Stimulated activated CD8-positive, alpha-beta memory T cell treated with anti-CD3 and anti-CD28 coated beads, Interleukin-7, amount 100 ng/mL, for 1 hour (primary cell): ENCODE measurements at regions not wholly inside any gene's neighbourhood (a gene's known extent, or its start where the extent isn't known, plus 50 kb on each side); places are given as distances from the start of the nearest gene placed in this dataset.
"Not testable (repeated sequence)": the region's sequence is repeated elsewhere in the genome, so short reads cannot be mapped to it uniquely, and the experiment has no call there.

Experiments
- DNase-seq, 2 donors: peaks; one replicate each; pipeline ENCODE4 v3.0.0-alpha.2; 2020; ENCODE audit warnings: low read depth in 2 of 2

DNA sequence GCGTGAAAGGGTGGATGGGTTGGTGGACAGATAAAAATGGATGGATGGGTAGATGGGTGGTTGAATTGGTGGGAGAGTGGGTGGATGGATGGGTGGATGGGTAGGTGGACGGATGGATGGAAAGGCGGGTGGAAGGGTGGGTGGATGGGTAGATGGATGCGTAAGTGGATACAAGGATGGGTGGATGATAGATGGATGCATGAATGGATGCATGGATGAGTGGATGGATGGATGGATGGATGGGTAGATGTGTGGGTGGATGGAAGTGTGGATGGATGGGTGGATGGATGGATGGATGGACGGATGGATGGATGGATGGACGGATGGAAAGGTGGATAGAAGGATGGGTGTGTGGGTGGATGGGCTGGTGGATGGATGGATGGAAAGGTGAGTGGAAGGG is 77.0 kb upstream of the GRK3 start:
- no peak for DNase-seq

DNA sequence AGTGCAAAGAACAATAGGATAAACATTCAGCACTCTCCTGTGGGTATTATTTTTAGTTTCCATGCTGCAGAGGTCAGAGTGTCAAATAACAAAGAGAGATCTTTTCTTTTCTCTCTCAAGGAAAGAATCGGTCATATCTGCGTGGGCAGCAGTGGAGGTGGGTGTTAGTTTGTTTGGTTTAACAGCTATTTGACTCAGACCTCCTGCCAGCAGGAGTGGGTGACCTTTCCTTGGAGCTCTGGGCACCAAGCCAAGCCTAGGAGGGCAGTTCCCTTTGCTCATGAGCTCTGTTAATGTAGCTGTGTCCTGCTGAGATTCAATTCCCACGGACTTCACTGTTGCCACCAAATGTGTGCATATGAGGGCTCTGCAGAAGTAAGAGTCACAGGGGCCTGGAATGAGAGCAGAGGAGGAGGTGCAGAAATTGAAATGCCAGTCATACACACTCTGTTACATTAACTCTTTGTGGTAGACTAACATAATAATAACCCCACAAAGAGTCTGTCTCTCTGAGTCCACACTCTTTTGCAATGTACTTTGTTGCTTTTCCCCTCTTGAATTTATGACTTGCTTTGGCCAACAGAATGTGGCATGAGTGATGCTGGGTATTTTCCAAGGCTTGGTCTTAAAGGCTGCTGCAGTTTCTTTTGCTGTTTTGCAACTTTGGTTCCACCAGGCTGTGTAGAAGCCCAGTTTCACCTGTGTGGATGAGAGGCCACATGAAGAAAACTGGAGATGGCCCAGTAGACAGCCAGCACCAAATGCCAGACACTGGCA is 76.0 kb upstream of the GRK3 start:
- DNase-seq = no peak

DNA sequence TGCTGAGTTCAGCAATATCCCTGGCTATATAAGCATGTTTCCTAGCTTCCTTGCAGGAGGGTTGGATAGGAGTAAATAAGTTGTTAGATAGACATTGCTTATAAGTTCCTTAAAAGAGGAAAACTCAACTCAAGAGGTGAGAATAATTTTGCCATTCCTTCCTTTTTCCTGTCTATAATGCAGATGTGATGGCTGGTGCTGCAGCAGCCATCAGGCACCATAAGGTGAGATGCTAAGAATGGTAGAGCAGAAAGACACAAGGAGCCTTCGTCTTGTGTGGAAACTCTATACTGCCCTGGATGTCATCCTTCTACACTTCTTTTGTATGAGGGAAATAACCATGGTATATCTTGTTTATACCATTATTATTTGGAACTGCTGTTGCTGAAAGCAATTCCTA is 74.5 kb upstream of the GRK3 start:
- no peak for DNase-seq

DNA sequence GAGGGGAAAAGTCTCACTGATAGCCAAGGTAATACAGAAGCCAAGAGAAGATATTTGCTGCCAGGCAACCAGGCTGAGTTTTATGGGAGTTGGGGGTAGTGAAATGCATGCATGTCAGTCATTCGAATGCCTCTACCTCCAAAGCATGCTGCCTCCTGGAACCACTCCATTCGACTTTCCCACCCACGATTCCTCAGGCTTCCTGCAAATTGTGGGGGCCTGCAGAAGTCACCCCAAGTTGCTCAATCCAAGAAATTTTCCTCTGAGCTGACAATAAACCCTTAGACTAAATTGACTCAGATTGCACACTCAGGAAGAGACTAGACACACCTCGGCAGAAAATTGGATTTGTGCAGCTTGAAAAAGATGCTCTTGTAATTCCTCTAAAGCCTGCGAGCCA is 73.6 kb upstream of the GRK3 start:
- no peak for DNase-seq

DNA sequence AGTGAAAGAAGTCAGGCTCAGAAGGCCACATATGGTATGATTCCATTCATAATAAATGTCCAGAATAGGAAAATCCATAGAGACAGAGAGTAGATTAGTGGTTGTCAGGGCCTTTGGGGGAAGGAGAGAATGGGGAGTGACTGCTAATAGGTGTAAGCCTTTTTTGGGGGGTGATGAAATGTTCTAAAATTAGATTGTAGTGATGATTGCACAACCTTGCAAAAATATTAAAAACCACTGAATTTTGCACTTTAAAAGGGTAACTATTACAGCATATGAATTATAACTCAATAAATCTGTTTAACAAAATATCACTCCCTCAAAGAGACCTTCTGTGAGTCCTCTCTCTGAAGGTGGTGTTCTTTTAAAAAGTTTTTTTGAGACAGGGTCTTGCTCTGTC is 72.3 kb upstream of the GRK3 start:
- DNase-seq = no peak

DNA sequence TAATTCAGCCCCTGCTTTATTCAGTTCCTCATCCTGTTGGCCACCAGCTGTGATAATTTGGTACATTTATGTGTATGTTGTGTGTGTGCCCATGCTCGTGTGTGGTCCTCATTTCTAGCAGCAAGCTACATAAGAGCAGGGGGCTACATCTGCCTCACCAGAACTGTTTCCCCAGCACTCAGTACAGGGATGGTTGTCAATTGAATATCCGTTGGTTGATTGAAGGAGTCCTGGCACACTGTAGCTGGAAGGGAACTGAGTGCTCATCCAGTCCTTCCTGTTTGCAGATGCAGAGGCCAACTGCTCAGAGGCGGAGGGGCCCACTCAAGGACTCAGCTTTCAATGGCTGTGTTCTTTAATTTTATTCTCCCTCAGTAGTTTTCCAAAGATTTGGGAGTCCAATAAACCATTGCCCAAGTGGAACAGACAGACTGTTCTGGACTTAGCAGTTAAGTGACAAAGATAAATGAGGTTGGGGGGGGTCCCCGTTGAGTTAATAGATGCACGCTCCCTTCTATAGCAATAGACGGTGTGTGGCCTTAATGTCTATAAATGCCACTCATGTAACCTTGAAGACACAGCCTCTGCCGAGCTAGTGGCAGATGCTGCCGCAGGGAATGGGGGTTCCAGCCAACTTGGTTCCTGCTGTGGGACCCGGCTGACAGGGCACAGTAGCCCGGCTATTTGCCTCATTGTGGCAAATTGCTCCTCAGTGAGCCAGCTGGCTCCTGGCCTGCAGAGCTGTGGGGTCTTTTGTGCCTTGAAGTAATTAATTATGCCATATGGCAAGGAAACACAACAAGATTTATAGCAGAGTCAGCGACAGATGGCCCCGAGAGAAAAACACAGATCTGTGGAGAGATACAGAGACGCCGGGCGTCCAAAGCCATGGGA is 71.4 kb upstream of the GRK3 start:
- DNase-seq = no peak

DNA sequence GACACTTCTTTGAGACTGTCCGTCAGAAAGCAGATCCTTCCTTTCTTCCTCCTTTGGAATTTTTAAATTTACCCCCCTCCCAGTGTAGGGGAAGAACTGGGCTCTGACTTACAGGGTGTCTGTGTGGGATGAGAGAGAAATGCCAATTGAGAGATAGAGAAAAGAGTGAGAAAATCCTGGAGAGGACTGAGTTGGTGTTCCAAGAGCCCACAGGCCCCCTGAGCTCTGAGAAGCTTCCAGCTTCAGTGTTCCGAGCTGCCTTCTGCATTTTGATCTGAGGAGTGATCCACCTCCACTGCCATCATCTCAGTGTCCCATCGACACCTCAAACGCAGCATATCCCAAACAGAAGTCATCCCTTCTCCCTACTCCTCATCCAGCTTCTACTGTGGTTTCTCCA is 70.7 kb upstream of the GRK3 start:
- DNase-seq = no peak

DNA sequence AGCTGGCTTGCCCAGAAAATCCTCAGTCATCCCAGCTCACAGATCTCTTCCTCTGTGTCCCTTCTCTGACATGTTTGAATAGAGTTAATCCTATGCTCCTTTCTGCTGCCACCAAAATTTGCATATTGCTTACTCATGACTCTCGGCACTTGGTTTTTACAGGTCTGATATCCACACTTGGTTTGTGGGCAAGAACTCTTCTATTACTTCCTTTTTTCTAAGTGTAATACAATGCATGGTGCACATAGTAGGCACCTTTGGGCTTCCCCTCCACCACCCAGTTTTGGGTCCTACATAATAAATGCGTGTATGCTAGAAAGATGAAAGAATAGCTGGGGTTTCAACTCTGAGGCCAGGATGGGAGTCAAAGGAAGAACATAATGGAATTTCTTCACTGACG is 69.7 kb upstream of the GRK3 start:
- no peak for DNase-seq

DNA sequence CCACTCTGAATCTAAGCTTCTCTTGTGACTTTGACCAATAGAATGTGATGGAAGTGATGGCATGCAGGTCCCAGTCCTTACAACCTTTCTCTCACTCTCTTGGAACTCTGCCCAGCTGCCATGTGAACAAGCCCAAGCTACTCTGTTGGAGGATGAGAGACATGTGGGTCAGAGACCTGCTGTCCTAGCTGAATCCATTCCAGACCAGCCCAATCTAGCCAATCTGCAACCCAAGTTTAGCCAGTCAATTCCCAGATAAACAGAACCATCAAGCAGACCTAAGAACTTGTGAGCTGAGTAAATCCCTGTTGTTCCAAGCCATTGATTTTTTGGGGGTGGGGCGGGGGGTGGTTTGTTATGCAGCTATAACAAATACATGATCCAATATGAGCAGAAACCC is 69.2 kb upstream of the GRK3 start:
- no peak for DNase-seq

DNA sequence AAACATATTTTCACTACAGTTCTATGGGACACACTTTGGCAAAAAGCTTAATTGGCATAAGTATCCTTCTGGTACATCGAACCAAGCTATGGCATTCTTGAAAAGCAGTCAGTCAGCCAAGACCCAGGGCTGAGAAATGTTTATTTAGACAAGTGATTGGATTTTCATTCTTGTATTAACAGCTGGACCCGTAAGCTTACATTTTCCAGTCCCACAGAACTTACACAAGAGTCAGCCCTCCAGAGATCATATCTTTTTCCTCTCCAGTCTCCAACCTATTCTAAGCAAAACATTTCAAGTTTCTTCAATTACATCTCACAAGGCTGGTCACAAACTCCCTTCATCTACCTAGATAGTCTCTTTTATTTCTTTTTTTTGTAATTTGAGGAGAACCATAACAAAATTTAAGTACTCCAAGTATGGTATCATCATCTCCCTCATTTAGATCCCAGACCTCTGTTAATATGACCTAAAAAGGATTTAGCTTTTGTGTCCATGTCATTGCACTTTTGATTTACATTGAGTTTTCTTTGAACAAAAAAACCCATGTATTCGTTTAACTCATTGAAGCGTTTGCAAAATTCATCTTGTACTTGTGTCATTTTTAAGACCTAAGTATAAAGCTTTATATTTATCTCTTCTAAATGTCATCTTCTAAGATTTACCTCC is 67.9 kb upstream of the GRK3 start:
- no peak for DNase-seq

DNA sequence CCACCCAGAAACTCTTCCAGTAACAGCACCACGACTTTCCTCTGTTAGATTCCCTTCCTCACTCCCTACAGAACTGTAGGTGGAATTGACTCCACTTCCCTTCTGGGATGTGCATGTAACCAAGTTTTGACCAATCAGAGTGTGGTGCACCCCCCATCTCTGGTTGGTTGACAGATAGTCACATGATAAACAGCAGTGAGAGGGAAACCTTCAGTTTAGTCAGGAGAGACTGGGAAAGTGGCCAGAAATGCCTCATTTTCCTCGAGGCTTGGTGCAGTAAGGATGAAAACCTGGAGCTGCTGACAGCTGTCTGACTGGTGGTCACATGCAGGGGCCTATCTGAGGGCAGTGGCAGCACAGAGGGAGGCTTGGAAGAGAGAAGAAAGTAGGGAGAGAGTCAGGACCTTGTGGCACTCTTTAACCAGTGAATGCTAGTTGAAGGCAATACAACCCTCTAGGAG is 67.3 kb upstream of the GRK3 start:
- no peak for DNase-seq

DNA sequence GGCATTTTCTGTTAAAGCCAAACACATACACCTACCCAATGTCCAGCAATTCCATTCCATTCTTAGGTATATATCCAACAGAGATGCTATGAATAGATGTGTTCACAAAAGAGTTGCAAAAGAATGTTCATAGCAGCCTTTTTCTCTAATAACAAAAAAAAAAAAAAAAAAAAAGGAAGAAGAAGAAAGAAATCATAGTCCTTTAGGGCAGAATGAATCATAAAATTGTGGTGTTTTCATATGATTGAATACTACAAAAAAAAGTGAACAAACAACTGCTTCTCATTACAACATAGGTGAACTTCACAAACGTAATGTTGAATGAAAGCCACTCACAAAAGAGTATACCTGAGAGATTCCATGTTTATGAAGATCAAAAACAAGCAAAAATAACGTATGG is 66.8 kb upstream of the GRK3 start:
- no peak for DNase-seq

DNA sequence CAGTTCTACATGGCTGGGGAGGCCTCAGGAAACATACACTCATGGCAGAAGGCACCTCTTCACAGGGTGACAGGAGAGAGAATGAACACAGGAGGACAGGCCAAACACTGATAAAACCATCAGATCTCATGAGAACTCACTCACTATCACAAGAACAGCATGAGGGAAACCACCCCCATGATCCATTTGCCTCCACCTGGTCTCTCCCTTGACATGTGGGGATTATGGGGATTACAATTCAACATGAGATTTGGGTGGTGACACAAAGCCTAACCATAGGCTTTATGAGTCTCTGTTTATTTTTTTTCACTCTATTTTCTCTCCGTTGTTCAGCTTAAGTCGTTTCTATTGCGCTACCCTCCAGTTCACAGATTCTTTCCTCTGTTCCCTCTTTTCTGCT is 63.8 kb upstream of the GRK3 start:
- DNase-seq = not testable (repeated sequence)

DNA sequence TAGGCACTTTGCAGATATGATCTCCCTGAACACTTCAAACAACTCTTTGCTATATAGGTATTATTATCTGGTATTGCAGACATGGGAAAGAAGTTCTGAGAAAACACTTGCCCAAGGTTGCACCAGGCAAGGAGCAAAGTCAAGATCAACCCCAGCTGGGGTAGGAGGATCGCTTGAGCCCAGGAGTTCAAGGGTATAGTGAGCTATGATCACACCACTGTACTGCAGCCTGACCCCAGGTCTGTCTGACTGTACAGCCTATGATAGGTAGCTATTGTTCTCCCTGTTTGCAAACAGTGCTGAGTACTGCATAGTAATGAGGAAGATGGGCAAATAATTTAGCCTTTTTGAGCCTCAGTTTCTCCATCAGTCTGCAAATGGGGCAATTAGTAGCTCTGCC is 60.5 kb upstream of the GRK3 start:
- not testable (repeated sequence) for DNase-seq

DNA sequence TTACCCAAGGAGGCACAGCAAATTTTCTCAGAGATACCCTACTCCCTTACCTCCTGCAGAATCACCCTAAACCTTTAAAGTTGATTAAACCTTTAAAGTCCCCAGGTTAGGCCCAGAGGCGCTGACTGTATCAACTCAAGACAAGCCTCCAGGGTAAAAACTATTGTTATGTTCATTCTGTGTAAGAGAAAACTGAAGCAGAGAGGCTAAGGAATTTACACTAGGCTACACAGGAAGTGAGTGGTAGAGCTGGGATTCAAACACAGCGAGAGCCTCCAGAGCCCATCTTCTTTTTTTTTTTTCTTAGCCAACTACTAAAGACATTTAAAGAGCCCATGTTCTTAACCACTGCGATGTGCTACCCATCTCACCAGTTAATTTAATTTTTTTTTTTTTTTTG is 56.3 kb upstream of the GRK3 start:
- no peak for DNase-seq

DNA sequence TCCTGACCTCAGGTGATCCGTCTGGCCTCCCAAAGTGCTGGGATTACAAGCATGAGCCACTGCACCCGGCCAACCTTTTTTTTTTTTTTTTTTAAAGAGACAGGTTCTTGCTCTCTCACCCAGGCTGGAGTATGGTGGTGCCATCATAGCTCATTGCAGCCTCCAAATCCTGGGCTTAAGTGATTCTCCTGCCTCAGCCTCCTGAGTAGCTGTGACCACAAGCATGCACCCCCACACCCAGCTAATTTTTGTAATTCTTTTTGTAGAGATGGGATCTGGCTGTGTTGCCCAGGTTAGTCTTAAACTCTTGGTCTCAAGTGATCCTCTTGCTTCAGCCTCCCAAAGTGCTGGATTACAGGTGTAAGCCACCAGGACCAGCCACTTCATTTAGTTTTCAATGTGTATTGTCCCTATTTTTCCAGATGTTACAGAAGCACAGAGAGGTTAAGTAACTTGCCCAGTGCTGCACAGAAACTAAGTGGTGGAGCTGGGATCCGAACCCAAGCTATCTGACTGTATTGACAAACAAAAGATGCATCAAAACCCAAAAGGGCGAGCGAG is 55.6 kb upstream of the GRK3 start:
- DNase-seq = no peak

DNA sequence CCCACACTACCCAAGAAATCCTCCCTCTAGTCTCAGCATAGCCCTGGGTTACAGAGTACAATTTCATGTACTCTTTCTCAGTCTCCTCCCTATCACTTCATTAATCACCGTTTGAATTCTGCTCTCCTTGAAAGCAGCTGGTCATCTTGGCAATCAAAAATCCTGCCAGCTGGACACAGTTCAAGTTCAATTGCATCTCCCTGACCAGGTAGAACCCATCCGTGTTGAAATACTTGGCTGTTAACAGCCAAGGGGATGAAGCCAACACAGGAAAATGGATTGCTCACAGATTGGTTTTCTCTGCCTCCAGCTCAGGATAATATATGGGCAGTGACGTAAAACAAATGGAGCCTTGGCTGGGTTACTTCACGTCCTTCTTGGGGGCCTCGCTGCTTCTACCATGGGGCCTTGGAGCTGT is 55.1 kb upstream of the GRK3 start:
- DNase-seq = no peak

DNA sequence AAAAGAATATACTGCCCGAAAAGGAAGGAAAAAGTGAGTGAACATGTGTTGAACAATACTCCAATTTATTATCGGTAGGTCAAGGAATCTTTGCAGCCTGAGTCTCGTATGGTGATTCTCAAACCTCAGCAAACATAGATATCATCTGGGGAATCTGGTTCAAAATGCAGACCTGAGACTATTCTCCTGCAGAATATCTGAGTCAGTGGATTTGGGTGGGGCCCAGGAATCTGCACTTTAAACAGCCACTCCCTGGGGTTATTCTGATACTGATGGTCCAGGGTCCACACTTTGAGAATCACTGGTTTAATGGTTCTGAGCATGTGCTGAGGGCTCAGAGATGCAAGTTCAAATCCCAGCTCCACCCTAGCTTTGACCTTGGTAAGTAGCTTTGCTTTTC is 53.6 kb upstream of the GRK3 start:
- no peak for DNase-seq

DNA sequence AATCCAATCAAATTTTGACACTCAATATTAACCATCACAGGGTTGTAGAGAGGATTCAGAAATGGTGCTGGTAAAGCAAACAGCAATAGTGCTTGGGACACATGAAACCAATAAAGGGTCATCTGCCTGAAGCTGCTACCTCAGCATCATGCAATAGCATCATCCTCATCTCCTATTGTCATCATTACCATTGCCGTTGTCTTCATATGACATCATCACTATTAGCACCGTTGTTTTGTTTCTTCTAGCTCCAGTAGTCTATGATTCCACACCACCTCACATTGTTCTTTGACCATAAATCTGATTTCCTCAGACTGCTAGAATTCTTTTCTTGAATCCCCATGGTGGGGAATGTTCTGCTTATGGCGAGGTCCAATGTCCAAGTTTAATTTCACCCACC is 52.8 kb upstream of the GRK3 start:
- no peak for DNase-seq

DNA sequence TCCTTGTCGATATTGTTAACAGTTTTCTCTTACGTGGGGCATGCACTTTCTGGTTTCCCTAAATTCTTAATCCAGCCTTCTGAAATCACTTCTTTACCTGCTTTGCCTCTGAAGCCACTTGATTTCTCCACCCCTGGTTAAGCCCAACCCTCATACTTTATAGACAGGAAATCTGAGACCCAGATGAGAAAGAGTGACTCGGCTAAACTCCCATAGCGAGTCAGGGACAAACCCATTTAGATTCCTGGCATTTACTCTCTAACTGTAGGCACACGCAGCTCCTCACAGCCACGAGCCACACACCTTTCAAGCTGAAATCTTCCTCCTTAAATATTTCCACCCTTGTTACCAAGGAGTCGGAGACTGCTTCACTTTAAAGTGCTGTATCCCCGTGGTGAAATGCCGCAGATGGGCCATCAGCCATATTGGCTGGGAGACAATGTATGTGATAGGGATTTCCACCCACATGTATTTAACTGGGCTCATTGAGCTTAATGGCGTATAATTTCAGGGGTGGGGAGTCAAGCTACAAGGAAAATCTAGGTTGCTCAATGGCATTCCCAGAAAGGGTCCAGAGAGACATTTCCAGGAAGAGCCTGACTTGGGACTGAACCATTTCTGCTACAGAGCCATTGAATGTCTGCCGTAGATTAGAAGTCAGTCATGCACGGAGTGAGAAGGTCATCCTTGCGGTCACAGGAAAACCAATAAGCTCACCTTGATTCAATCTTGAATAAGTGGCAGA is 49.9 kb upstream of the GRK3 start:
- no peak for DNase-seq
